ENCODE measurements at regions not wholly inside any gene's neighbourhood (a gene's known extent, or its start where the extent isn't known, plus 50 kb on each side); places are given as distances from the start of the nearest gene placed in this dataset.
"Not testable (repeated sequence)": the region's sequence is repeated elsewhere in the genome, so short reads cannot be mapped to it uniquely, and the experiment has no call there.

- WGBS: 32% methylated on average over 22 of the region's 46 CpGs
- Histone ChIP-seq H3K9me3 (no peaks in the 10 kb centered on the region), H3K4me3 (peak overlapping the region; percentile 47 to 59 (median 50)), H3K27ac (replicated peaks in 1 of 4) (no peak overlapping the region), H3K36me3 (no peaks in the 10 kb centered on the region), H3K4me1 (peaks cover 0 to 14% (median 8%) of the 10 kb centered on the region in 4 donors), H3K27me3 (peaks cover 0 to 8% (median 0%) of the 10 kb centered on the region in 4 donors)
- TF ChIP-seq POLR2A (IDR thresholded peaks at IDR 0.05; ENCODE audit: low read depth) (no peak), EP300 (IDR thresholded peaks at IDR 0.05) (no peak), CTCF (IDR thresholded peaks at IDR 0.05) (peak; percentile 33 to 46 (median 37)), POLR2AphosphoS5 (IDR thresholded peaks at IDR 0.05) (peak in 1 of 2 donors; percentile 26)
- intact Hi-C loops (cut with DNase I): no loop called here
- DNase-seq (ENCODE audit: extremely low spot score): no peak
Measured at GRCh38 chr20:25987073-25987927, 290.6 kb upstream of the ZNF337 start.

- intact Hi-C loops (cut with DNase I): no loop called here
- Histone ChIP-seq H3K27ac (replicated peaks in 1 of 4) (no peak overlapping the region), H3K36me3 (no peaks in the 10 kb centered on the region), H3K27me3 (no peaks in the 10 kb centered on the region), H3K4me3 (no peak overlapping the region), H3K4me1 (peaks cover 0 to 14% (median 8%) of the 10 kb centered on the region in 4 donors), H3K9me3 (no peaks in the 10 kb centered on the region)
- WGBS: 89% methylated on average over 15 of the region's 15 CpGs
- TF ChIP-seq EP300 (IDR thresholded peaks at IDR 0.05) (no peak), CTCF (IDR thresholded peaks at IDR 0.05) (no peak), POLR2AphosphoS5 (IDR thresholded peaks at IDR 0.05) (no peak), POLR2A (IDR thresholded peaks at IDR 0.05; ENCODE audit: low read depth) (no peak)
- DNase-seq (ENCODE audit: extremely low spot score): no peak
Measured at GRCh38 chr20:25985597-25985996, 288.9 kb upstream of the ZNF337 start.

GRCh38 chr20:25984933-25985332, 288.3 kb upstream of the ZNF337 start:
- no peak for DNase-seq (ENCODE audit: extremely low spot score)
- H3K4me1 ChIP-seq: peaks cover 0 to 14% (median 8%) of the 10 kb centered on the region in 4 donors

GRCh38 chr20:25982701-25983100, 286.0 kb upstream of the ZNF337 start:
- peaks cover 0 to 14% (median 8%) of the 10 kb centered on the region in 4 donors for H3K4me1 ChIP-seq
- H3K4me3 ChIP-seq; H3K36me3 ChIP-seq; intact Hi-C loops (cut with DNase I); H3K27ac ChIP-seq (replicated peaks in 1 of 4); H3K9me3 ChIP-seq; DNase-seq (ENCODE audit: extremely low spot score); H3K27me3 ChIP-seq: not testable (repeated sequence)

More at GRCh38 chr20:25984933-25985332, 288.3 kb upstream of the ZNF337 start:
- no peak for TF ChIP-seq CTCF (IDR thresholded peaks at IDR 0.05)
- no peak for TF ChIP-seq POLR2AphosphoS5 (IDR thresholded peaks at IDR 0.05)
- no peak for TF ChIP-seq POLR2A (IDR thresholded peaks at IDR 0.05; ENCODE audit: low read depth)
- no peak for TF ChIP-seq EP300 (IDR thresholded peaks at IDR 0.05)
- intact Hi-C loops (cut with DNase I): no loop called here
- H3K27ac ChIP-seq (replicated peaks in 1 of 4): no peak overlapping the region
- no peaks in the 10 kb centered on the region for H3K9me3 ChIP-seq
- no CpG with 5 or more reads among the region's 27 CpGs for WGBS
- no peaks in the 10 kb centered on the region for H3K27me3 ChIP-seq
- peak overlapping the region; percentile 39 to 57 (median 48) for H3K4me3 ChIP-seq
- H3K36me3 ChIP-seq: no peaks in the 10 kb centered on the region

GRCh38 chr20:25978450-25979190, 282.0 kb upstream of the ZNF337 start:
- H3K9me3 ChIP-seq; DNase-seq (ENCODE audit: extremely low spot score); H3K36me3 ChIP-seq; intact Hi-C loops (cut with DNase I); H3K27ac ChIP-seq (replicated peaks in 1 of 4); H3K4me1 ChIP-seq; H3K27me3 ChIP-seq; H3K4me3 ChIP-seq: not testable (repeated sequence)
- WGBS: 87% methylated on average over 5 of the region's 10 CpGs

- intact Hi-C loops (cut with DNase I): not testable (repeated sequence)
- WGBS: 69% methylated on average over 3 of the region's 3 CpGs
Measured at GRCh38 chr20:25975816-25976215, 279.2 kb upstream of the ZNF337 start.

GRCh38 chr20:25965203-25965602, 268.6 kb upstream of the ZNF337 start:
- DNase-seq (ENCODE audit: extremely low spot score); H3K27me3 ChIP-seq; H3K27ac ChIP-seq (replicated peaks in 1 of 4); intact Hi-C loops (cut with DNase I); H3K4me3 ChIP-seq; H3K36me3 ChIP-seq; H3K9me3 ChIP-seq; H3K4me1 ChIP-seq: not testable (repeated sequence)
- 78% methylated on average over 4 of the region's 4 CpGs for WGBS

More at GRCh38 chr20:25975816-25976215, 279.2 kb upstream of the ZNF337 start:
- H3K9me3 ChIP-seq; H3K4me1 ChIP-seq; H3K36me3 ChIP-seq; H3K4me3 ChIP-seq; H3K27ac ChIP-seq (replicated peaks in 1 of 4); H3K27me3 ChIP-seq; DNase-seq (ENCODE audit: extremely low spot score): not testable (repeated sequence)

GRCh38 chr20:25953876-25954275, 257.2 kb upstream of the ZNF337 start:
- H3K4me1 ChIP-seq; intact Hi-C loops (cut with DNase I); H3K27me3 ChIP-seq; H3K27ac ChIP-seq (replicated peaks in 1 of 4); H3K4me3 ChIP-seq; H3K36me3 ChIP-seq; DNase-seq (ENCODE audit: extremely low spot score); H3K9me3 ChIP-seq: not testable (repeated sequence)
- WGBS: 85% methylated on average over 3 of the region's 3 CpGs

- H3K27me3 ChIP-seq; H3K9me3 ChIP-seq; DNase-seq (ENCODE audit: extremely low spot score); H3K4me1 ChIP-seq; intact Hi-C loops (cut with DNase I); H3K36me3 ChIP-seq; H3K4me3 ChIP-seq; H3K27ac ChIP-seq (replicated peaks in 1 of 4): not testable (repeated sequence)
- WGBS: 75% methylated on average over 2 of the region's 2 CpGs
Measured at GRCh38 chr20:25935230-25935629, 238.6 kb upstream of the ZNF337 start.

Measured in esophagus muscularis mucosa (tissue), 4 donors.